HUES64 (cell line): ENCODE measurements at regions not wholly inside any gene's neighbourhood (a gene's known extent, or its start where the extent isn't known, plus 50 kb on each side); places are given as distances from the start of the nearest gene placed in this dataset.

Experiments
- H3K27ac ChIP-seq: 2 replicates; pipeline ENCODE4 v1.7.0; 2013; ENCODE audit warnings: low read depth, low read length, inconsistent platforms
- H3K27me3 ChIP-seq: 2 replicates; pipeline ENCODE4 v1.6.1; 2013; ENCODE audit warnings: mild to moderate bottlenecking, low read length; ENCODE audit not compliant: insufficient read depth
- H3K36me3 ChIP-seq: 2 replicates; pipeline ENCODE4 v1.6.1; 2013; ENCODE audit warnings: mild to moderate bottlenecking, low read length; ENCODE audit not compliant: insufficient read depth
- H3K4me1 ChIP-seq: 2 replicates; pipeline ENCODE4 v1.6.1; 2013; ENCODE audit warnings: mild to moderate bottlenecking, low read length, moderate library complexity; ENCODE audit not compliant: insufficient read depth
- H3K4me3 ChIP-seq: 2 replicates; pipeline ENCODE4 v1.5.1; 2013; ENCODE audit warnings: mild to moderate bottlenecking, low read length, moderate library complexity
- H3K9ac ChIP-seq: 2 replicates; pipeline ENCODE4 v1.6.1; 2013; ENCODE audit warnings: mild to moderate bottlenecking, low read depth, low read length
- H3K9me3 ChIP-seq: 2 replicates; pipeline ENCODE4 v1.6.1; 2013; ENCODE audit warnings: low read depth, low read length; ENCODE audit not compliant: insufficient read depth
- WGBS: fragments of 150-250, 120-280 bp; methylation state at CpG from one replicate; pipeline ENCODE4 v1.1.7; 2013; ENCODE audit warnings: missing lambda C conversion rate; 5-methylcytosine and 5-hydroxymethylcytosine counted together

DNA sequence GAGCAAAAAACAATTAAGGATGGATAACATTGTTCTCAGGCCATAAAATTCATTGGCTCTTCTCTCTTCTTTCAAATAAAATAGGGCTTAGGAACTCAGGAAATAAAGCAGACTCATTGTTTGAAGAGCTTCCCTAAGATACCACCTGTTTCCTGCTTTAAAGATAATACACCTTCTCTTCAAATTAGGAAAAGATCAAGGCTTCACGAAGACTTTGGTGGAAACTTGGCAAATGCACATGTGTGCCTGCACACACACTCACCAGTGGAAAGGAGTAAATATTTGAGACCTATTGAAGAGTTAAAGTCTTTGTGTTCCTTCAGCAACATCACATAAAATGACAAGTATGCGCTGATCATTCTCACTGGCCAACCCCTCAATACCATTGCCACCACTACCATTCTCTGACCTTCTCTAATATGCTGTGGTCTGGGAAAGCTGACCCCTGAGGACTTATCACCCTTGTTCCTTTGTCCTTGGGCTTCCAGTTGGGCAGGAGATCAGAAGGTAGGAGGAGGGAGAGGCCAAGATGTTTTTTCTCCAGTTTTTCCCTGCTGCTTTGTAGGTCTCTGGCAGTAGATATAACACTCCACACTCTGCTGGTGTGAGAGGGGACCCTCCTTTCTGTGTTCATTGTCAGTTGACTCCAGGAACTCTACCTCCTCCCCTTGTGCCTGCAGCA lies 53.5 kb upstream of the SPOPL start:
- no peaks in the 10 kb centered on the region for H3K9me3 ChIP-seq
- no peak overlapping the region for H3K9ac ChIP-seq
- 90% methylated on average over 2 of the region's 2 CpGs for WGBS
- no peaks in the 10 kb centered on the region for H3K36me3 ChIP-seq
- H3K4me1 ChIP-seq = no peaks in the 10 kb centered on the region; the same call in 1 of the 2 replicates
- H3K27ac ChIP-seq = no peak overlapping the region
- no peaks in the 10 kb centered on the region for H3K27me3 ChIP-seq
- H3K4me3 ChIP-seq = no peak overlapping the region
